Adrenal gland (tissue), 5 donors: ENCODE measurements at regions not wholly inside any gene's neighbourhood (a gene's known extent, or its start where the extent isn't known, plus 50 kb on each side); places are given as distances from the start of the nearest gene placed in this dataset.

Experiments used
- POLR2A ChIP-seq, 2 donors: fragments of 450-650 bp; IDR thresholded peaks; one replicate each; pipeline ENCODE4 v1.6.1; 2017; ENCODE audit warnings: antibody characterized with exemption in 2 of 2, mild to moderate bottlenecking in 2 of 2, moderate library complexity in 1 of 2
- TF ChIP-seq, protein P1 (sequence below), 6 experiments: fragments of 450-650 bp in 4 of 6; fragments of 200-600 bp in 2 of 6; sonication (generic) in 1 of 6; IDR thresholded peaks; 1 replicate in 5 of 6; 2 replicates in 1 of 6; pipeline versions ENCODE4 v1.5.1 to v1.8.0; 2016 to 2021; ENCODE audit warnings: antibody characterized with exemption in 6 of 6, mild to moderate bottlenecking in 2 of 6, moderate library complexity in 1 of 6
- donor health status: DM: no; HTN: no; CAD: no.

DNA sequence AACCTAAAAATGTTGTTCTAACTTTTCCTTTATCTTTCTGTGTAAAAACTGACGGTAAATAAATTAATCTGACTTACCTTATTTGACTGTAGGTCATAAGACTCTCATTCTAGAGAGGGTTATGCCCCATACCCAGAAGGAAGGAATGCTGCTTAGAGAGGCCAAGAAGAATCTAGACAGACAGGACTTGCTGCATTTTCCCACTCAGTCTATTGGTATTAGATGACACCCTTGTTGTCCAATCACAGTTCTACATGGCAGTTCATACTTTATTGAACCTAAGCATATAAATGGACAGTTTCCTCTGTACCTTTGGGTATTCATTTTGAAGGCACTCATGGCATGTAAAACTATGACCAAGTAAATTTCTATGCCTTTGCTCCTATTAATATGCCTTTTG, 359.6 kb upstream of the ID4 start:
- TF ChIP-seq, protein P1, sequence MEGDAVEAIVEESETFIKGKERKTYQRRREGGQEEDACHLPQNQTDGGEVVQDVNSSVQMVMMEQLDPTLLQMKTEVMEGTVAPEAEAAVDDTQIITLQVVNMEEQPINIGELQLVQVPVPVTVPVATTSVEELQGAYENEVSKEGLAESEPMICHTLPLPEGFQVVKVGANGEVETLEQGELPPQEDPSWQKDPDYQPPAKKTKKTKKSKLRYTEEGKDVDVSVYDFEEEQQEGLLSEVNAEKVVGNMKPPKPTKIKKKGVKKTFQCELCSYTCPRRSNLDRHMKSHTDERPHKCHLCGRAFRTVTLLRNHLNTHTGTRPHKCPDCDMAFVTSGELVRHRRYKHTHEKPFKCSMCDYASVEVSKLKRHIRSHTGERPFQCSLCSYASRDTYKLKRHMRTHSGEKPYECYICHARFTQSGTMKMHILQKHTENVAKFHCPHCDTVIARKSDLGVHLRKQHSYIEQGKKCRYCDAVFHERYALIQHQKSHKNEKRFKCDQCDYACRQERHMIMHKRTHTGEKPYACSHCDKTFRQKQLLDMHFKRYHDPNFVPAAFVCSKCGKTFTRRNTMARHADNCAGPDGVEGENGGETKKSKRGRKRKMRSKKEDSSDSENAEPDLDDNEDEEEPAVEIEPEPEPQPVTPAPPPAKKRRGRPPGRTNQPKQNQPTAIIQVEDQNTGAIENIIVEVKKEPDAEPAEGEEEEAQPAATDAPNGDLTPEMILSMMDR (IDR thresholded peaks at IDR 0.05), result no peak
- TF ChIP-seq POLR2A (IDR thresholded peaks at IDR 0.05), result no peak
